C4-2B (cell line): ENCODE measurements at regions not wholly inside any gene's neighbourhood (a gene's known extent, or its start where the extent isn't known, plus 50 kb on each side); places are given as distances from the start of the nearest gene placed in this dataset.

Experiments
- ZFX ChIP-seq: fragments of 450-650 bp; IDR thresholded peaks from 2 replicates; pipeline ENCODE4 v1.6.1; 2017
- TF ChIP-seq, protein P1 (sequence below): fragments of 450-650 bp; conservative IDR thresholded peaks from 2 replicates; pipeline ENCODE4 v1.5.1; 2017; ENCODE audit warnings: mild to moderate bottlenecking

DNA sequence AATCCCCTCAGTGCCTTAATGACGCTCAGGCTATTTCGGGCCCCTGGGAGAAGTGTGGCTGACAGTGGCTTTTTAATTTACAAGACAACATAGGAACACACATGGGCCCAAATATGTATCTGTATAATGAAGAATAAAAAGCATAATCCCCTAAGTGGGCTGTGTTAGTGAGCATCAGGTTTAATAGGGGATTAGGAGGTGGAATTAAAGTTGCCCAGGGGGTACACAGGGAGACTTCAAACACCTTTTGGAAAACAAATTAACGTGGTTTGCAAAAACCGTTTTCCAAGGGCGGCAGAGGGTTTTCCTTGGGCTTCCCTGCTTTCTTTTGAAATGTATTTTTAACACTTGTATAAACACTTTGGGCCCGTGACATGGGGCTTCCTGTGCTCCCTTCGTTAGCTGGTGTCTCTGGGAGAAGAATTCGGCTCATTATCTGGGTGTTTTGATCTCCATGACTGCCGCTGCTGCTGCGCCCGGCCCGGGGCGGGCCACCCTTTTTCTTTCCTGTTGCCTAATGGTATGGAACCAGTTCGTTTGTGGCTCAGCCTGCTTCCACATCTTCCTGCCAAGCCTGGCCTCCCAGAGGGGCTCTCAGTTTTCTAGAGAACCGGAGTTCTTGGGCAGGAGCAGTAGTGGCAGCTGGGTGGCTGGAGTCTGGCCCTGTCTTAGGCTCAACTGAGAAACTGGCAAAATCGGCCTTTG is 173.0 kb downstream of the MACROH2A1 start:
- TF ChIP-seq, protein P1, sequence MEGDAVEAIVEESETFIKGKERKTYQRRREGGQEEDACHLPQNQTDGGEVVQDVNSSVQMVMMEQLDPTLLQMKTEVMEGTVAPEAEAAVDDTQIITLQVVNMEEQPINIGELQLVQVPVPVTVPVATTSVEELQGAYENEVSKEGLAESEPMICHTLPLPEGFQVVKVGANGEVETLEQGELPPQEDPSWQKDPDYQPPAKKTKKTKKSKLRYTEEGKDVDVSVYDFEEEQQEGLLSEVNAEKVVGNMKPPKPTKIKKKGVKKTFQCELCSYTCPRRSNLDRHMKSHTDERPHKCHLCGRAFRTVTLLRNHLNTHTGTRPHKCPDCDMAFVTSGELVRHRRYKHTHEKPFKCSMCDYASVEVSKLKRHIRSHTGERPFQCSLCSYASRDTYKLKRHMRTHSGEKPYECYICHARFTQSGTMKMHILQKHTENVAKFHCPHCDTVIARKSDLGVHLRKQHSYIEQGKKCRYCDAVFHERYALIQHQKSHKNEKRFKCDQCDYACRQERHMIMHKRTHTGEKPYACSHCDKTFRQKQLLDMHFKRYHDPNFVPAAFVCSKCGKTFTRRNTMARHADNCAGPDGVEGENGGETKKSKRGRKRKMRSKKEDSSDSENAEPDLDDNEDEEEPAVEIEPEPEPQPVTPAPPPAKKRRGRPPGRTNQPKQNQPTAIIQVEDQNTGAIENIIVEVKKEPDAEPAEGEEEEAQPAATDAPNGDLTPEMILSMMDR, result no peak
- no peak for TF ChIP-seq ZFX
